Neutrophil (primary cell): ENCODE measurements at regions not wholly inside any gene's neighbourhood (a gene's known extent, or its start where the extent isn't known, plus 50 kb on each side); places are given as distances from the start of the nearest gene placed in this dataset.
"Not testable (repeated sequence)": the region's sequence is repeated elsewhere in the genome, so short reads cannot be mapped to it uniquely, and the experiment has no call there.

Source experiments
- H3K27ac ChIP-seq: fragments of 200-600 bp; sonication (generic); 2 replicates; pipeline ENCODE4 v1.5.1; 2016; ENCODE audit warnings: mild to moderate bottlenecking, moderate library complexity
- H3K27me3 ChIP-seq: fragments of 200-600 bp; sonication (generic); 2 replicates; pipeline ENCODE4 v1.6.0; 2016; ENCODE audit warnings: mild to moderate bottlenecking
- H3K36me3 ChIP-seq: fragments of 200-600 bp; sonication (generic); 2 replicates; pipeline ENCODE4 v1.5.1; 2017
- H3K4me1 ChIP-seq, 2 experiments: fragments of 200-600 bp in 1 of 2; sonication (generic) in 1 of 2; 1 replicate in 1 of 2; 2 replicates in 1 of 2; pipeline versions ENCODE4 v1.5.1 to v1.6.1; 2013 to 2016; ENCODE audit warnings: low read depth in 1 of 2, low read length in 1 of 2, mild to moderate bottlenecking in 1 of 2, moderate library complexity in 1 of 2; ENCODE audit not compliant: control insufficient read depth in 1 of 2, insufficient read depth in 1 of 2
- H3K4me3 ChIP-seq, 2 experiments: fragments of 200-600 bp in 1 of 2; sonication (generic) in 1 of 2; 1 replicate in 1 of 2; 2 replicates in 1 of 2; pipeline ENCODE4 v1.5.1; 2013 to 2016; ENCODE audit warnings: low read depth in 1 of 2, low read length in 1 of 2, mild to moderate bottlenecking in 1 of 2, moderate library complexity in 1 of 2
- H3K9me3 ChIP-seq: fragments of 200-600 bp; sonication (generic); 2 replicates; pipeline ENCODE4 v1.5.1; 2016
- TF ChIP-seq, protein P1 (sequence below): fragments of 200-600 bp; sonication (generic); IDR thresholded peaks from 2 replicates; pipeline ENCODE4 v1.5.1; 2016; ENCODE audit warnings: antibody characterized with exemption

DNA sequence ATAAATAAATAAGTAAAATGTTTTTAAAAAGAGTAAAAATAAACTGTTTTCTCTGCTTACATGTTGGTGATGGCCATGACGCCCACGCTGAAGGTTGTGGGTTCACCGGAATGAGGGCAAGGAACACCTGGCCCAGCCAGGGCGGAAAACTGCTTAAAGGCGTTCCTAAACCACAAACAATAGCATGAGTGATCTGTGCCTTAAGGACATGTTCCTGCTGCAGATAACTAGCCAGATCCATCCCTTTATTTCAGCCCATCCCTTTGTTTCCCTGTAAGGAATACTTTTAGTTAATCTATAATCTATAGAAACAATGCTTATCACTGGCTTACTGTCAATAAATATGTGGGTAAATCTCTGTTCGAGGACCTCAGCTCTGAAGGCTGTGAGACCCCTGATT lies 63.3 kb upstream of the CEP78 start:
- not testable (repeated sequence) for H3K4me1 ChIP-seq, H3K36me3 ChIP-seq, H3K4me3 ChIP-seq, H3K9me3 ChIP-seq, H3K27ac ChIP-seq, H3K27me3 ChIP-seq

DNA sequence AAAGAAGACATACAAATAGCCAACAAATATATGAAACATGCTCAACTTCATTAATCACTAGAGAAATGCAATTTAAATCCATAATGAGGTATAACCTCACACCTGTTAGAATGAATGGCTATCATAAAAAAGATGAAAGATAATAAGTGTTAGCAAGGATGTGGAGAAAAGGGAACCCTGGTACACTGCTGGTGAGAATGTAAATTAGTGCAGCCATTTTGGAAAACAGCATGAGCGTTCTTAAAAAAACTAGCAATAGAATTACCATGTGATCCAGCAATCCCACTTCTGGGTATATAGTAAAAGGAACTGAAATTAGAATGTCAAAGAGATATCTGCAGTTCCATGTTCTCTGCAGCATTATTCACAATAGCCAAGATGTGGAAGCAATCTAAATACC lies 64.2 kb upstream of the CEP78 start:
- Histone ChIP-seq H3K4me3 (no peak overlapping the region), H3K9me3 (no peaks in the 10 kb centered on the region)
- TF ChIP-seq, protein P1, sequence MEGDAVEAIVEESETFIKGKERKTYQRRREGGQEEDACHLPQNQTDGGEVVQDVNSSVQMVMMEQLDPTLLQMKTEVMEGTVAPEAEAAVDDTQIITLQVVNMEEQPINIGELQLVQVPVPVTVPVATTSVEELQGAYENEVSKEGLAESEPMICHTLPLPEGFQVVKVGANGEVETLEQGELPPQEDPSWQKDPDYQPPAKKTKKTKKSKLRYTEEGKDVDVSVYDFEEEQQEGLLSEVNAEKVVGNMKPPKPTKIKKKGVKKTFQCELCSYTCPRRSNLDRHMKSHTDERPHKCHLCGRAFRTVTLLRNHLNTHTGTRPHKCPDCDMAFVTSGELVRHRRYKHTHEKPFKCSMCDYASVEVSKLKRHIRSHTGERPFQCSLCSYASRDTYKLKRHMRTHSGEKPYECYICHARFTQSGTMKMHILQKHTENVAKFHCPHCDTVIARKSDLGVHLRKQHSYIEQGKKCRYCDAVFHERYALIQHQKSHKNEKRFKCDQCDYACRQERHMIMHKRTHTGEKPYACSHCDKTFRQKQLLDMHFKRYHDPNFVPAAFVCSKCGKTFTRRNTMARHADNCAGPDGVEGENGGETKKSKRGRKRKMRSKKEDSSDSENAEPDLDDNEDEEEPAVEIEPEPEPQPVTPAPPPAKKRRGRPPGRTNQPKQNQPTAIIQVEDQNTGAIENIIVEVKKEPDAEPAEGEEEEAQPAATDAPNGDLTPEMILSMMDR, result no peak

DNA sequence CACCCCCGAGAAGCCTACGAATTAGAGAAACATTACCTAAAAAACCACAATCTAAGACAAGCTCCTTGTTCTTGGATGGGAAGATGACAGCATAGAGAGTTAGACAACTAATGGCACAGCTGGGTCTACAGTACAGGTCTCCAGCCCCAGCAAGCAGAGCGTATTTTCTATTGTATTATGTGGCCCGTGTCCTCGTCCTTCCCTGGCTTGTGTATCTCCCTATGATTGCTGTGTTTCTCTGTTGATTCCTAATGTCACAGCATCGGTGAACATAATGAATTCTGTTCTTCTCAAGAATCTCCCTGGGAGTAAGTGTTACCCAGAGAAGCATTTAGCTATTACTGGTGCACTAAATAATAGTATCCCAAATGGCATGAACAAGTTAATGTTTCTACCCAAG lies 66.8 kb upstream of the CEP78 start:
- Histone ChIP-seq H3K36me3 (no peaks in the 10 kb centered on the region), H3K27ac (no peak overlapping the region), H3K9me3 (no peaks in the 10 kb centered on the region), H3K4me3 (no peak overlapping the region), H3K27me3 (no peaks in the 10 kb centered on the region), H3K4me1 (no peaks in the 10 kb centered on the region)
- TF ChIP-seq, protein P1, result no peak

More for the DNA sequence above, 64.2 kb upstream of the CEP78 start:
- Histone ChIP-seq H3K4me1 (no peaks in the 10 kb centered on the region), H3K27me3 (no peaks in the 10 kb centered on the region), H3K36me3 (no peaks in the 10 kb centered on the region), H3K27ac (no peak overlapping the region)

- Histone ChIP-seq H3K27ac (no peak overlapping the region), H3K36me3 (no peaks in the 10 kb centered on the region), H3K27me3 (no peaks in the 10 kb centered on the region), H3K4me3 (no peak overlapping the region), H3K4me1 (no peaks in the 10 kb centered on the region), H3K9me3 (no peaks in the 10 kb centered on the region)
- TF ChIP-seq, protein P1, result no peak
These were observed 68.5 kb upstream of the CEP78 start for GRCh38 chr9:78167356-78167755.

GRCh38 chr9:78163834-78164233 lies 72.0 kb upstream of the CEP78 start:
- Histone ChIP-seq H3K4me3 (no peak overlapping the region), H3K27me3 (no peaks in the 10 kb centered on the region), H3K4me1 (no peaks in the 10 kb centered on the region), H3K27ac (no peak overlapping the region), H3K36me3 (no peaks in the 10 kb centered on the region), H3K9me3 (no peaks in the 10 kb centered on the region)
- TF ChIP-seq, protein P1, result no peak

DNA sequence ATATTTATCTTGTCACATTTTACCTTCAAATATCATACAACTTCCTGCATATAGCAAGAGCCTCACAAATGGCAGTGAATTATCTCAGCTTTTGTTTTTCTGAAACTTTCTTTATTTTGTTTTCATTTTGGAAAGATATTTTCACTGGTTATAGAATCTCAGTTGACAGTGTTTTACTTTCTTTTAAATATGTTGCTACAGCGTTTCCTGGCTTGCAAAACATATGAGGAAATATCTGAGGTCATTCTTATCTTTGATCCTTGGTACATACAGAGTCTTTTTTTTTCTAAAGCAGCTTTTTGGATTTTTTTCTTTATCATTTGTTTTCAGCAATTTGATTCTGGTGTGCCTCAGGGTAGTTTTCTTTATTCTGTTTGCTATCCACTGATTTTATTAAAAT lies 77.6 kb upstream of the CEP78 start:
- H3K27me3 ChIP-seq, result no peaks in the 10 kb centered on the region
- no peak overlapping the region for H3K27ac ChIP-seq
- H3K36me3 ChIP-seq, result no peaks in the 10 kb centered on the region
- H3K9me3 ChIP-seq, result no peaks in the 10 kb centered on the region
- no peaks in the 10 kb centered on the region for H3K4me1 ChIP-seq
- H3K4me3 ChIP-seq, result no peak overlapping the region
- TF ChIP-seq, protein P1, result no peak
